PC-3 (cell line): ENCODE measurements at regions not wholly inside any gene's neighbourhood (a gene's known extent, or its start where the extent isn't known, plus 50 kb on each side); places are given as distances from the start of the nearest gene placed in this dataset.
A peak's percentile ranks its signal among the peaks of the same experiment; 100 is the strongest.

Experiments
- ATAC-seq: fragments of 200-7000 bp; cut with Tn5 transposase; 2 replicates; pipeline ENCODE4 v1.9.1; 2020; ENCODE audit warnings: mild to moderate bottlenecking, moderate library complexity
- BruUV-seq: library from RNA; stranded (reverse); fragments of 400-500 nt; replicated peaks from 2 replicates; lab custom pipeline; 2021; lab: Mats Ljungman, UMichigan
- CTCF ChIA-PET: fragments of 300-600 bp; sonication (Branson Sonifier 250); formaldehyde crosslinking; loops from one replicate; lab custom pipeline; 2022; ENCODE audit warnings: antibody characterized with exemption; lab: Charles Lee
- POLR2A ChIA-PET: fragments of 300-600 bp; sonication (Branson Sonifier 250); formaldehyde crosslinking; loops from one replicate; lab custom pipeline; 2022; ENCODE audit warnings: antibody characterized with exemption; ENCODE audit not compliant: unreplicated experiment; lab: Charles Lee
- DNase-seq: peaks from one replicate; pipeline ENCODE4 v3.0.0-alpha.2; 2015
- H2AFZ ChIP-seq: fragments of 300-600 bp; sonication (generic); 2 replicates; pipeline ENCODE4 v1.6.0; 2016; ENCODE audit warnings: antibody characterized with exemption, low read length
- H3F3A ChIP-seq: fragments of 300-600 bp; sonication (generic); one replicate; pipeline ENCODE4 v1.6.0; 2017; ENCODE audit warnings: antibody characterized with exemption, low read length, control low read depth, mild to moderate bottlenecking; ENCODE audit not compliant: unreplicated experiment
- H3K27ac ChIP-seq: fragments of 300-600 bp; sonication (generic); 2 replicates; pipeline ENCODE4 v1.5.1; 2016; ENCODE audit warnings: mild to moderate bottlenecking, low read length
- H3K27me3 ChIP-seq: fragments of 300-600 bp; sonication (generic); 2 replicates; pipeline ENCODE4 v1.6.1; 2016; ENCODE audit warnings: low read length, mixed read lengths
- H3K36me3 ChIP-seq: fragments of 300-600 bp; sonication (generic); 2 replicates; pipeline ENCODE4 v1.6.1; 2016; ENCODE audit warnings: low read depth, mixed run types, low read length, mixed read lengths
- H3K4me1 ChIP-seq: fragments of 300-600 bp; sonication (generic); 2 replicates; pipeline ENCODE4 v1.5.1; 2016; ENCODE audit warnings: low read length; ENCODE audit not compliant: insufficient read depth
- H3K4me2 ChIP-seq: fragments of 300-600 bp; sonication (generic); 2 replicates; pipeline ENCODE4 v1.6.0; 2016; ENCODE audit warnings: low read length
- H3K4me3 ChIP-seq: fragments of 300-600 bp; sonication (generic); 2 replicates; pipeline ENCODE4 v1.5.1; 2016; ENCODE audit warnings: mild to moderate bottlenecking, low read length, mixed read lengths
- H3K79me2 ChIP-seq: fragments of 300-600 bp; sonication (generic); 2 replicates; pipeline ENCODE4 v1.6.1; 2017; ENCODE audit warnings: low read length, mixed read lengths
- H3K9ac ChIP-seq: fragments of 300-600 bp; sonication (generic); 2 replicates; pipeline ENCODE4 v1.6.0; 2016; ENCODE audit warnings: mild to moderate bottlenecking, low read length
- H3K9me2 ChIP-seq: fragments of 300-600 bp; sonication (generic); replicated peaks from 2 replicates; pipeline ENCODE4 v1.6.1; 2016; ENCODE audit warnings: mixed run types, low read length, mixed read lengths
- H3K9me3 ChIP-seq: fragments of 300-600 bp; sonication (generic); 2 replicates; pipeline ENCODE4 v1.6.1; 2016; ENCODE audit warnings: low read length, mixed read lengths
- H4K20me1 ChIP-seq: fragments of 300-600 bp; sonication (generic); 2 replicates; pipeline ENCODE4 v1.6.1; 2016; ENCODE audit warnings: low read length, mixed read lengths
- CTCF ChIP-seq: fragments of 300-600 bp; sonication (generic); conservative IDR thresholded peaks from 2 replicates; pipeline ENCODE4 v1.5.1; 2017; ENCODE audit warnings: antibody characterized with exemption, low read depth, mild to moderate bottlenecking, low read length
- EZH2 ChIP-seq: fragments of 300-600 bp; sonication (generic); IDR thresholded peaks from one replicate; pipeline ENCODE4 v1.6.1; 2017; ENCODE audit warnings: antibody characterized with exemption, mild to moderate bottlenecking, low read length; ENCODE audit not compliant: unreplicated experiment
- EZH2phosphoT487 ChIP-seq: fragments of 300-600 bp; sonication (generic); IDR thresholded peaks from 2 replicates; pipeline ENCODE4 v1.6.1; 2018; ENCODE audit warnings: mild to moderate bottlenecking, antibody characterized with exemption, low read length, borderline replicate concordance
- intact Hi-C: fragments of 100-400 bp; cut with micrococcal nuclease; formaldehyde crosslinking; loops from 2 replicates; pipeline ENCODE4 v1.9.0; 2023

- H3K4me2 ChIP-seq: 0 out of 2 replicates have a peak overlapping the region, but pooled peaks have one; percentile 1
- ChIA-PET CTCF (no interaction called here), POLR2A (interaction anchor here (0.6 kb wide), 1 partner anchor 18 kb away, joined by 3 read pairs; no protein-coding TSS in a partner anchor)
- ATAC-seq (no peak), DNase-seq (no peak)
- H3F3A ChIP-seq: no peaks in the 10 kb centered on the region
- H3K4me3 ChIP-seq: no peak overlapping the region
- intact Hi-C loops: no loop called here
- TF ChIP-seq EZH2 (no peak), CTCF (no peak), EZH2phosphoT487 (no peak)
- no peak overlapping the region for H3K9ac ChIP-seq
- no peaks in the 10 kb centered on the region for H3K9me2 ChIP-seq
- H3K27ac ChIP-seq: no peak overlapping the region
- no peaks in the 10 kb centered on the region for H3K79me2 ChIP-seq
- BruUV-seq: no TSS peak
- H3K9me3 ChIP-seq: no peaks in the 10 kb centered on the region
- H2AFZ ChIP-seq: no peak overlapping the region
- H3K4me1 ChIP-seq: peaks cover 34% of the 10 kb centered on the region
- H3K36me3 ChIP-seq: no peaks in the 10 kb centered on the region
- H3K27me3 ChIP-seq: no peaks in the 10 kb centered on the region
- H4K20me1 ChIP-seq: no peaks in the 10 kb centered on the region
Observed at GRCh38 chr3:124586126-124587052, 143.9 kb upstream of the UMPS start.

- intact Hi-C loops: no loop called here
- no peaks in the 10 kb centered on the region for H3K79me2 ChIP-seq
- H3K4me1 ChIP-seq: peaks cover 39% of the 10 kb centered on the region
- ATAC-seq (no peak), DNase-seq (peak; percentile 64)
- no TSS peak for BruUV-seq
- H3K4me3 ChIP-seq: no peak overlapping the region
- H3F3A ChIP-seq: no peaks in the 10 kb centered on the region
- H3K27ac ChIP-seq: no peak overlapping the region
- no peak overlapping the region for H2AFZ ChIP-seq
- CTCF ChIA-PET: no interaction called here
- H3K36me3 ChIP-seq: no peaks in the 10 kb centered on the region
- no peaks in the 10 kb centered on the region for H3K27me3 ChIP-seq
- TF ChIP-seq CTCF (no peak), EZH2 (no peak), EZH2phosphoT487 (no peak)
- H4K20me1 ChIP-seq: no peaks in the 10 kb centered on the region
- no peaks in the 10 kb centered on the region for H3K9me3 ChIP-seq
- H3K9me2 ChIP-seq: no peaks in the 10 kb centered on the region
- 0 out of 2 replicates have a peak overlapping the region, but pooled peaks have one; percentile 1 for H3K4me2 ChIP-seq
- H3K9ac ChIP-seq: no peak overlapping the region
- POLR2A ChIA-PET: interaction anchor here (0.5 kb wide), 1 partner anchor 1038 kb away, joined by 3 read pairs; no protein-coding TSS in a partner anchor
Observed at GRCh38 chr3:124587053-124587408, 143.2 kb upstream of the UMPS start.

- CTCF ChIA-PET: no interaction called here
Observed at GRCh38 chr3:124588036-124588435, 142.2 kb upstream of the UMPS start.

More at GRCh38 chr3:124588036-124588435, 142.2 kb upstream of the UMPS start:
- no peaks in the 10 kb centered on the region for H3K27me3 ChIP-seq
- H3K9me2 ChIP-seq: no peaks in the 10 kb centered on the region
- no TSS peak for BruUV-seq
- ATAC-seq (no peak), DNase-seq (no peak)
- POLR2A ChIA-PET: no interaction called here
- no peak overlapping the region for H3K27ac ChIP-seq
- H3K36me3 ChIP-seq: no peaks in the 10 kb centered on the region
- H3K4me2 ChIP-seq: no peak overlapping the region
- peaks cover 39% of the 10 kb centered on the region for H3K4me1 ChIP-seq
- no peak overlapping the region for H2AFZ ChIP-seq
- H3K9me3 ChIP-seq: no peaks in the 10 kb centered on the region
- no peaks in the 10 kb centered on the region for H3F3A ChIP-seq
- no peaks in the 10 kb centered on the region for H4K20me1 ChIP-seq
- H3K9ac ChIP-seq: no peak overlapping the region
- no peak overlapping the region for H3K4me3 ChIP-seq
- no peak for TF ChIP-seq EZH2phosphoT487
- no peak for TF ChIP-seq CTCF
- TF ChIP-seq EZH2: no peak
- intact Hi-C loops: no loop called here
- H3K79me2 ChIP-seq: no peaks in the 10 kb centered on the region
